HG02759 (cell line): ENCODE measurements at regions not wholly inside any gene's neighbourhood (a gene's known extent, or its start where the extent isn't known, plus 50 kb on each side); places are given as distances from the start of the nearest gene placed in this dataset.

Experiments
- ATAC-seq: cut with Tn5 transposase; IDR thresholded peaks from one replicate; pipeline ENCODE4 v1.9.1; 2021; ENCODE audit warnings: mild to moderate bottlenecking, moderate library complexity; ENCODE audit not compliant: unreplicated experiment

DNA sequence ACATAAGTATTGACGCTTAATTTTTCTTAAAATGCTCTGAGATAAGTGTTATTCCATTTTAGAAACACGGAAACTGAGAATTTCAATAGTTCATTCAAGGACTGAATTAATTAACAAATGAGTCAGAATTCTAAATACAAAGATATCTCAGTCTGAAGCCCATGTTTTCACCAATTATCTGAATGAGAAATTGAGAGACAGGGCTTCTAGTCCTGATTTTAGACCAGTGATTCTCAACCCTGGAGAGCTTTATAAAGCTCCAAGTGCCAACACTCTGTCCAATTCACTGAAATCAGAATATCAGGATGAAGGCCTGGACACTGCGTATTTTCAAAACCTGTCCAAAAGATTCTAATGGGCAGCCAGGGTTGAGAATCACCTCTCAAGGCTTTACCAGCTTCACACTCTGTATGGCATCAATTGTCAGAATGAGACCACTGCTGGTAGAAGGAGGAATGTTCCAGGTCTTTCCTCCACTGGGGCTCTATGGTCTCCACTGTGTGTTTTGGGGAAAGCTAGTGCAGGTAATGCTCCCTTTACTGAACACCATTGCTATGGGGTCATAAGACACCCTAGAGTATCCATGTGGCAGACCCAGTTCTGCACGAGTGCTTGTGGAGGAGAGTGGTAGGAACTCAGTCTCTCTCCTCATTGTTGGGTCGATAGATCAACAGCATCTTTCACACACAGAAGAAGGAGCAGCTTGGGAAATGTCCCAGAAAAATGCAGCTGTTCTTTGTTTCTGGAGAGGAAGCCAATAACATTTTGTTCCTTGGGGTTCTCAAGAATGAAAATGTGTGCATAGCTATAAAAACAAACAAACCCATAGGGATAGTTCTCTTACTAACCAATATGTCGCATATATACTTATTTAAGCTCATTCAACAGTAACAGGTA, 99.7 kb upstream of the OSMR start:
- no peak for ATAC-seq

- ATAC-seq: no peak
These were observed 96.0 kb upstream of the OSMR start for GRCh38 chr5:38749861-38750260.

GRCh38 chr5:38751103-38751502, 94.7 kb upstream of the OSMR start:
- no peak for ATAC-seq

GRCh38 chr5:38752012-38752536, 93.7 kb upstream of the OSMR start:
- ATAC-seq: no peak

DNA sequence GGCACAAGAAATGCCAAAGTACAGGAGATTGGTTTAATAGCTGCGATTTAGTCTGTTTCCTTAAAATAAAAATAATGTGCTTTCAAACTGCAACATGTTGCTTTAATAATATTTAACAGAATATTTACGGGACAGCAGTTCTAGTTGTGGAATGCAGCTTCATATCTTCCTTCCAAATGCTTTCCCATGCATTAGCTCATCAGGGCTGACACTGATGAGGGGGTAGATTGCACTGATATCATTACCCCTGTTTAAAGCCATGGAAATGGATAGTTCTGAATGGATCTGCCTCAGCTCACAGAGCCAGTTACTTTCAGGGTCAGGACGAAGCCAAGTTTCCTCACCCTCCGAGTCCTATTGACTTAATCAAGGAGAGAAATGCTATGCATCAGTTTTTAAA, 93.2 kb upstream of the OSMR start:
- no peak for ATAC-seq

DNA sequence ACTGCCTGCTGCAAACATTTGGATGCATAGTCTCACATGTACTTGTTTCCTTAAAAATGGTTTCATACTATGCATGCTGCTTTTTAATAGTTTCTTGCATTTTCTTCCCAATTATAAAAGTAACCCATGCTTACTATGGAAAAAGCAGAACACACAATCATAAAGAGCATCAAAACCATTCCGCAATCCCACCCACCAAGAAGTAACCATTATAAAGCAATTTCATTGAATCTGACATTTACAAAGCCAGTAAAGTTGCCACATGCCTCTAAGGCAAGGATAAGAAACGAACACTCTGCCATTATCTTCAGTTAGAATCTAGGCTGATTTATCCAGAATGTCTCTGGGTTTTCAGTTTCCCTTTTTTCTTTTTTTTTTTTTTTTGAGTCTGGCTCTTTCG, 92.7 kb upstream of the OSMR start:
- ATAC-seq: no peak

DNA sequence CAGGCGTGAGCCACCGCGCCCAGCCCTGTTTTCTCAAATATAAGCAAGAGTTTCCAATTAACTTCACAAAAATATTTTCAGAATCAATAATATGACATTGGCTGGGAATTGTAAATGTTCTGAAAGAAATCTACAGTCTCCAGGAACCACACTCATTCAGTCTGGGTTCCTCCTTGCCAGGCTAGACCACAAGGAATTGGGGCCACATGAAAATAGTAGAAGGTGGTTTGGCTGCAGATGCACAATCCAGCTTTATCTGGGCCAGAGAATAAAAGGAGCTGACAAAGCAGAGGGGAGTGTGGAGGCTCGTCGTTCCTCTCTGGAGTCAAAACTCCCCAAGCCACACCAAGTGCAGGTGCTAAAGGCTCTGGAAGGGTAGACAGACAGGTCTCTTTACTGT, 92.0 kb upstream of the OSMR start:
- ATAC-seq: no peak

- ATAC-seq: no peak
These were observed 90.6 kb upstream of the OSMR start for GRCh38 chr5:38755181-38755580.

- no peak for ATAC-seq
These were observed 89.7 kb upstream of the OSMR start for GRCh38 chr5:38756068-38756467.

DNA sequence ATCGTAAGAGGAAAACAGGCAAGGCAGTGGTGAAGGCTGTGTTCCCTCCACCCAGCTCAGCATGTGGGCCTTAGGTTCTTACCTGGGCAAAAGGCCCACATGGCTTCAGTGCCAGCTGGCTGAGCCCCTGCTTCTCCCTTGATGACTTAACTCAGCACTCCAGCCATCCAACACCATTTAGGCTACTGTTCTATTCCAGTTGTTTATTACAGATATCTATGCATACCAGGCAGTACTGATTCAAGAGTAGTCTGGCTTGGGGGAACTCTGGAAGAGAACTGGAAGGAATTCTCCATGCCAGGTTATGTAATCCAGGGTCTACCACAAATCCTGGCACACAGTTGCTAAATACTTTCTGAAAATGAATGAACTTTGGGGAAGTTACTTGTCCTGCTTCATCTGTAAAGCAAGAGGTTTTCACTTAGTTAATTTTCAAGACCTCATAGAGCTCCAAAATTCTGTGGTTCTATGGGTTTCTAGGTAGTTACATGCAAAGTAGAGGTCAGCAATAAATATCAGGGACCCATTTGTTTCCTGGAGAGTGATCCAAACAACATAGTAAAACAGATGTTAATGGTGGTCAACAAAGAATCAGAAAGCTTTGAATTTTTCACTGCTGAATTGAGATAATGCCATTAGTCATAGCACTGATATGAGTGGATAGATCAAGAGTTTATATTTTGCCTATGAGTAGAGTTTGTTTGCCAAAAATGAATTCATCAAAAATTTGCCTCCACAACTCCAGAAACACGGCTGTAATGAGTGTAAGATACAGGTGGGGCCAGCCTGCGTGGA, 88.2 kb upstream of the OSMR start:
- no peak for ATAC-seq

DNA sequence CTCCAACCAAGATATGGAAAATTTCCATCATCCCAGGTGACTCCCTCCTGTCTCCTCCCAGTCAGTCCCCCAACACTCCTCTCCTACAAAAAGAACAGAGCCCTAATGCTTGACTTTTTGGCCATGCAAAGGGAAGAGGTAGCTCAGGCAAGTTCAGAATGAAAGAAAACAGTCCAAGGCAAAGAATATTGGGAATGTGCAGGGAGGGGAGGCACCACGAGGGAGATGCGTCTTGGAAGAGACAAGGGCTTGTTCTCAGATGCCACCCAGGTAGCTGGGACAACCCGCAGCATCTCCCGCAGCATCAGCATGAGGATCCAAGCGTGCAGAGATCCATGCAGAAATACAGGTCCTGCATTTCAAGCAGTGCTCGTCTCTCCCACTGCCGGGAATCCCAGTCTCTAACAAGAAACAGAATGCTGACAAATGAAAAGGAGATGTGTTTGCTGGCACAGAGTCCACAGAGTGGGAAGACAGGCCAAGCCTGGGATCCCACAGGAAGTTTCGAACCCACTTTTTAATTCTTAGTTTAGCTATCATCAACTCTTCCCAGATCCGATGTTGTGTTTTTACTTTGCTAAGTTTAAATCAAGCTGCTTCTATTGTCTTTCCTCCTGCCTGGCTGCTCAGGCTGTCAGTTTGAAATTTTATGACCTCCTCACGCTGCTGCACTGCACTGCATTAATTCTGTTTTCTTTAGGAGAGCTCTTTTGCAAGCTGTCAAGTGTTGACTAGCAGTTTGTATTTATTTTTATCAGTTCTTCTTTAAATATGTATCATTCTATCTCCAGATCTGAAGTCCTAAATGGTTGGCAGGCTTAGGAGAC, 86.8 kb upstream of the OSMR start:
- ATAC-seq: no peak

DNA sequence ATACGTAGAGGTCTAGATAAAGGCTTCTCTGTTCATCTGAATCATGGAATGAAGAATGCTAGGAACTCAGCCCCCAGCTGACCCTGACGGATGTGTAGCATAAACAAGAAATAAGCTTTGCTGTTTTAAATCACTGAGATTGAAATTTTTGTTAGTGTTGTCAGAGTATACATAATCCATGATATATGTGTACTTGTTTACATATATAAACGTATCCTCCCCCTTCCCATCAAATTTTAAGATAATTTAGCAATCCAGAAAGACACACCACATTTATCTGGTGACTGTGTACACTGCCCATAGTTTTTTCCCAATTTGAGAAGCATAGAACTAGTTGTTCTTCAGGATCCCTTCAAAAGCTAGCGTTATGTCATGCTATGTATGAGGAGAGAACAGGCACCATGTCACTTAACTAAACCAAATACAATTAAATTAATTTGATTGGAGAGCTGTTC, 80.8 kb upstream of the OSMR start:
- no peak for ATAC-seq

DNA sequence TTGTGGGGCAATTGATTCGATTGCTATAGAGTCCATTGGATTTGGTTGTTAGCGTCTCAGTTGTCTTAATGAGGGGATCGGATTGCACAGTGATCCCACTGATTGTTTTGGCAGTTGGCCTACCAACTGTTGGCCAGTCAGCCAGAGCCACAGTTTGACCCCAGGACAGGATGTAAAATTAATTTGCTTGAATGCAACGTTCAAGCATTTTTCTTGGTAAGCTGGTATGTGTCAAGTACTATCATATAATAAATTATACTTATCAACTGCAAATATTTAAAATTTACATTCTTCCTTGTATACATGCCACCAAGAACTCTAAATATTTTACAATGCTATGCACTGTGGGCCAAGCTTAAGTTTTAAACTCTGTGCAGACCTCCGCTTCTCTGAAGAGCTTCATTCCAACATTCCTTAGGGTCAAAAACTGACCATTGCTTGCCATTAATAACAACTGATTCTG, 80.4 kb upstream of the OSMR start:
- ATAC-seq: no peak

- no peak for ATAC-seq
These were observed 79.7 kb upstream of the OSMR start for GRCh38 chr5:38766151-38766550.

DNA sequence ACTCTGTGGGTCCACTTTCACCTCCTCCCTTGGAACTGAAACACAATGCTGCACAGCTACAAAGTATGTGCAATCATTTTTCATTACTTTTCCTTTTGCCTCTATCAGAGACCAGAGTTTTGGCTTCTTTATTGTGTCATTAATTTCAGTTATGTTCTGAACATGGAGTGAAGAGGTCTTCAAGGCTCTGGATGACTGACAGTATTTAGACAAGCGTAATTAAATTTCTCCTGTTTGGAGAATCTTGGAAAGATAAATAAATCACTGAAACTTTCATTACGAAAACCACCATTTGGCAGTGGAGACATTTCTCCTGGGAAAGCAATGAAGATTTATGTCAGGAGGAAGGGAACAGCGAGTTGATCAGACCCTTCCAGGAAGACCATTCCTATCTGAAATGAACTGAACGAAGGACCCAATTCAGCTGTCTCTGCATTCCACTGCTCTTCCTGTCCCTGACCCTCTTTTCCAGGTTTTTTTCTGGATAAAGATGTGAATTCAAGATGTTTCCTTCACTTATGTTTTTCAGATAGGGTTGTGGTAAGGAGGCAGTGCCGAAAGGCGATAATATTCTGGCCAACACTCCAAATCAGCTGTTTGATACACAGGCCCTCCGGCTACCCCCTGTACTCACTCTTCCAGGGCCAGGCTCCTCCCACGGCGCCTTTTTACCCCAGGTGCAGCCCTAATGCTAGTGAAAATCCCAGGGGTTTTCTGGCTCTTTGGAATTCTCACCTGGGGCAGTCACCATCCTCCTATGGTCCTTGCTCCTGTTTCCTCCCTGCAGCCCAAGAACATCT, 77.2 kb upstream of the OSMR start:
- ATAC-seq: no peak

DNA sequence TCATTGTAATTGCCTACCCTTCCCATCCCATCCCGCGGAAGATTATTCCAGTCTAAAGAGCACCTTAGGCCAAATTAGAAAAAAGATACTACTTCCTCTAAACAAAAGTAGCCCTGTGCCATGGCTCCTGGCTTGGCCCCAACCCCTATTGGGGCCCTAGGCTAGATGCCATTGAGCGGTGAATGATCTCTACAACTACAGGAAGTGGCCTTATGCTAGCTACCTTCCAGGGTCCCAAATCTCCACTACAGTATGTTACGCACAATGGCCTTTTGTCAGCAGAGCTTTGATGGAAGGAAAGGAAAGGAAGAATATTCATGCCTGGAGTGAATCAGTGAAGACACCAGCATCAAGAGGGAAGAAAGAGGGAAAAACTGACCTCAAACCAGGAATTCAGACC, 73.3 kb upstream of the OSMR start:
- no peak for ATAC-seq

- ATAC-seq: no peak
These were observed 70.5 kb upstream of the OSMR start for GRCh38 chr5:38775218-38775840.

GRCh38 chr5:38776149-38776896, 69.5 kb upstream of the OSMR start:
- ATAC-seq: no peak

DNA sequence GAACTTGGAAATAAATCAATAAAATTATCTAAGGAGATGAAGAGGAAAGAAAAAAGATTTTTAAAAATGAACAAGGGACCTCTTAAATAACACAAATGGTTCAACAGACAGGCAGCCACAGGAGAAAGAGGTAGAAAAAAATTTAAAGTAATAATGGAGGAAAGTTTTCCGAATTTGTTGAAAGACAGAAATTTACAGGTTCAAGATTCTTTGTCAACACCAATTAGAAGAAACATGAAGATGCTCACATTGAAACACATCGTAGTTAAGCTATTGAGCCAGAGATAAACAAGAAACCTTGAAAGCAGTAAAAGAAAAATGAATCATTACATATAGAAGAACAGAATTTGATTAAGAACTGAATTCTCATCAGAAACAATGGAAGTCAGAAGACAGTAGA, 68.7 kb upstream of the OSMR start:
- no peak for ATAC-seq
